CD4-positive, alpha-beta T cell treated with Interleukin-21 for 1 hour (primary cell): ENCODE measurements at regions not wholly inside any gene's neighbourhood (a gene's known extent, or its start where the extent isn't known, plus 50 kb on each side); places are given as distances from the start of the nearest gene placed in this dataset.
"Not testable (repeated sequence)": the region's sequence is repeated elsewhere in the genome, so short reads cannot be mapped to it uniquely, and the experiment has no call there.

ENCODE experiments used
- DNase-seq: peaks from one replicate; pipeline ENCODE4 v3.0.0-alpha.2; 2020

DNA sequence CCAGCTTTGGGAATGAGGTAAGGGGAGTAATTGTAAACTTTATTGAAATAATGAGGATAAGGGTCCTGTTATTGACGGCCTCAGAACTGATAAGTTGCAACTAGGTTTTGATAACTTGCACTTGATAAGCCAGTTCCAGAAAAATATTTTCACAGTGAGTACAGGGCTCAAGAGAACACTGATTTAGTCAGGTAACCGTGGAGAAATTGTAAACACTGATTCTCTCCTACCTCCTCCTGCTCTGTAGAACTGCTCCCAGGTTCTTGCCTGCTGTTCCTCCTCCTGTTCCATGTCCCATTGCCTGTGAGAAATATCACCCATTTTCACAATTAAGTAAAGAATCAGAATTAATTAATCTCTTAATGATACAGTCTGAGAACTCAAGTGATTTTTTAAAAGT lies 55.0 kb upstream of the CXXC4 start:
- no peak for DNase-seq

GRCh38 chr4:104559502-104559901 lies 64.8 kb upstream of the CXXC4 start:
- no peak for DNase-seq

DNA sequence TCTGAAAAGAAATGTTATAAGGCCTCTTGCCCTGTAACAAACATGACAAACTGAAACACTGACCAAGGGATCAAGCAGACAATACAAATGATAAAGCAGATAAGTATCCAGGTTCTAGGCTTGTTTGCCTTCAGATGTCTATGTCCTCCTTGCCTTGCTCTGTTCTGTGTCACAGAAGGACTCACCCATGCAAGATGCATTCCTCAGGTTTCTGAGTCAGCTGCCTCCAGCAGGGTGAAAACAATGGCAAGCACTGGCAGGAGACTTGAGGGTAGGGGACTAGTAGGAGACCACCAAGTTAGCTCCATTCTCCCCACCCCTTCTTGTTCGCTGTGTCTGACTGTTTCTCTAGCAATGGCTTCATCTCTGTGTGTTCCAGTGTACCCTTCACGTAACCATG lies 76.6 kb upstream of the CXXC4 start:
- no peak for DNase-seq

- DNase-seq = no peak
Observed at GRCh38 chr4:104574371-104574770, 79.7 kb upstream of the CXXC4 start.

- DNase-seq = no peak
Observed at GRCh38 chr4:104575278-104575677, 80.6 kb upstream of the CXXC4 start.

GRCh38 chr4:104577405-104577804 lies 82.7 kb upstream of the CXXC4 start:
- DNase-seq = no peak

DNA sequence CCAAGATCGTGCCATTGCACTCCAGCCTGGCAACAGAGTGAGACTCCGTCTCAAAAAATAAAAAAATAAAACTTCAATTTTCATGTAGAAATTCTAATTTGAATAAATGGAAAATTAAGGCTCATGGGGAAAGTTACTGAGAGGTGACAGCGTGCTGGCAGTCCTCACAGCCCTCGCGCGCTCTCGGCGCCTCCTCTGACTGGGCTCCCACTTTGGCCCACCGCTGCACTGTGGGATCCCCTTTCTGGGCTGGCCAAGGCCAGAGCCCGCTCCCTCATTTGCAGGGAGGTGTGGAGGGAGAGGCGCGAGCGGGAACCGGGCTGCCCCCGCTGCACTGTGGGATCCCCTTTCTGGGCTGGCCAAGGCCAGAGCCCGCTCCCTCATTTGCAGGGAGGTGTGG lies 86.8 kb upstream of the CXXC4 start:
- not testable (repeated sequence) for DNase-seq

- not testable (repeated sequence) for DNase-seq
Observed at GRCh38 chr4:104582056-104582455, 87.4 kb upstream of the CXXC4 start.

DNA sequence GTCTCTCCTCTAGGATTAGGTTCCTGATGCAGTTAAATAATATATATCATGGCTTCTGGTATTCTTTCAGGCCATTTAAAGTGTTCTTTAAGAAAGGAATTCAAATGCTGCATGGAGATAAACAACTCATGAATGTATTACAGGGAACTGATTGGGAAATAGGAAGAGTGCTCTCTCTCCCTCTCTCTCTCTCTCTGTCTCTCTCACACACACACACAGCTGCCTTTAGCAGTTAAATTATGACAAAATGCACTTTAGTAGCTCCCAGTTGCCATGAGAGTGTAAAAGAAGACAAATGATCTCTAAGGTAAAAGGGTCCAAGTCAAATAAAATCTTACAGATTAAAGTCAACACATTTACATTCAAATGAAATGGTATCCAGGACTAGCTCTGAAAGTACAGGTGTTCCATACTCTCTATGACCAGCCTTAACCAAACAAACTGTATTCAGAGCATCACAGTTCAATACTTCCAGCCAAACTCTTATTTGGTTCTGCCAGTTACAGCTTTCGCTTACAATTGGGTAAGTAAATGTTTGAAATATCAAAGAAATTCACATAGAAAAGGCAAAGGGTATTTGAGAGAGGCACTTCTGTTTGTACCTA lies 94.7 kb upstream of the CXXC4 start:
- DNase-seq = no peak

DNA sequence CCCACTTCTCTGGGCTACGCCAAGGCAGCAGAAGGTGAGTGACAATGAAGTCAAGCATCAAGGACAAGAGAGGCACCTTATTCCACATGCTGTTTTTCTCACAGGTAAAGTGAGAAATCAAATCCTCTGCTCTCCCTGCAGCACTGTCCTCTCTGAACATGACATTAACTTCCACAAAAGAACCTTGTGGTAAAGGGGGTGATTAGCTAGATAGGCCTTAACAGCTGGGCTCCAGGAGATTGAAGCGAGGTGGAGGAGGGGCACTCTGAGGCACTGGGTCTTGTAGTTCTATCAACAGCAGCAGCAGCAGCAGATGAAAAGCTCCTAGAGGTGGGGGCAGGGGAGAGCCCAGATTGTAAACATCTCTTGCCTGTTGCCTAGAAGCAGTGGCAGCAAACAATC lies 96.8 kb upstream of the CXXC4 start:
- no peak for DNase-seq

GRCh38 chr4:104592183-104592582 lies 97.5 kb upstream of the CXXC4 start:
- DNase-seq = no peak

DNA sequence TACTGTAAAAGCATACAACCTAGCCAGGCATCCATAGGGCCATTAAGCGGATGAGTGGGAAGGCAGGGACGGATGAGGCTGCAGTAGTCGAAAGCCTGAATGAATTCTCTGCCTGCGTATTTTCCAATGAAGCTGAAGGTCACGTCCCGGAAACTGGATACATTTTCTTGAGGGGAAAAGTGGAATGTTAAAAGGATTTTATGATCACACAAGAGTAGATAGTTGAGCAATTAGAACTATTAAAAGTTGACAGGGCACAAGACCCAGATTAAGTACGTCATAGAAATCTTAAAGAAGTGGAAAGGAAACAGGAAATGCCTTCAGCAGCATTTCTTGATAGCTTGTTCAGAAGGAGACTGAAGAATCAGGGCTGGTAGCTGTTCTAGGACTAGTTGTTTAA lies 98.3 kb upstream of the CXXC4 start:
- DNase-seq = no peak

GRCh38 chr4:104596189-104596588 lies 101.5 kb upstream of the CXXC4 start:
- no peak for DNase-seq

DNA sequence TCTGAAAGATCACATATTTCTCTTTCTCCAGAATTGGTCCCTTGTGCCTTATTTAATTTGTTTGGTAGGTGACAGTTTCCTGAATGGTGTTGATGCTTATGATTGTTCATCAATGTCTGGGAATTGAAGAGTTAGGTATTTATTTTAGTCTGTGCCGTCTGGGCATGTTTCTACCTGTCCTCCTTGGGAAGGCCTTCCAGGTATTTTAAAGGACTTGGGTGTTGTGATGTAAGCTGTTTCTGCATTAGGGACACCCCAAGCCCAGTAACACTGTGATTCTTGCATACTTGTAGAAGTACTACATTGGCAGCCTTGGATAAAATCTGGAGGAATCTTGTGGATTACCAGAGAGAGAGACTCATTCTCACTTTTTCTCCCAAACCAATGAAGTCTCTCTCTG lies 120.8 kb upstream of the CXXC4 start:
- DNase-seq = no peak

GRCh38 chr4:104615926-104616325 lies 121.2 kb upstream of the CXXC4 start:
- DNase-seq = no peak

GRCh38 chr4:104616401-104616820 lies 121.7 kb upstream of the CXXC4 start:
- DNase-seq = no peak

DNA sequence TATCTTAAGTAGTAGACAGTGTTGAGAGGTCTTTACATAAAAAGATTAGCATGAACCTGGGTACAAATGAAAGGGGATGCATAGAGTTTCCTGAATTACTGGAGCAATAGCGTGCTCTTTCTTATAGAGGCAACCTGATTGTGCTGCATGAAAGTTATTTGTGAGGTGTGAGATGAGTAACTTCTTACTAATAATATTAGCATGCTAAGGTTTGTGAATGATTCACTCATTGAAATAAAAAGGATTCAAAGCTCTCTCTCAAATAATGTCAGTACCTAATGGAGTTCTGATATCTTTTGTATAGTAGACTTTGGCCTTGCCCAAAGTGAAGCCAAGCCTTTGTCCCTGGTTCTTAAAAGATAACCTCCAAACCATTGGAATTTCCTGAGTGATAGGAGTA lies 131.0 kb upstream of the CXXC4 start:
- DNase-seq = no peak

- DNase-seq = no peak
Observed at GRCh38 chr4:104629601-104630000, 134.9 kb upstream of the CXXC4 start.

- DNase-seq = no peak
Observed at GRCh38 chr4:104630272-104630671, 135.6 kb upstream of the CXXC4 start.

DNA sequence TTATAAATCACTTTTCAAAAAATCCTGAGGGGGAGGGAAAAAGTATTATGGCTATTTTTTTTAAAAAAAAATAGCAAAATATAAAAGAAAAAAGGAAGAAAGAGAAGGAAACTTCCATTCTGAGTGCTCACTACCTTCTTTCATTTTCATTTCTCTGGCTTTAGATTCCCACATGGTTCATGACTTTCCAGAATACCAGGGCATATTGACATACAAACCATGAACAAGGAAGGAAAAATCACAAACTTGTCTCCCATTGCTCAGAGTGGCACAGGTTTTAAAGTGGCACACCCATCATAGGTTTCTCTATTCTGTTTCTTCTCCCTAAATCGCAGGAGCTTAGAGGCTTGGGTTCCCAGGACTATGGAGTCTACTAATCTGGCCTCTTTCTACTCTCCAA lies 136.3 kb upstream of the CXXC4 start:
- no peak for DNase-seq

- no peak for DNase-seq
Observed at GRCh38 chr4:104641418-104641817, 146.7 kb upstream of the CXXC4 start.

DNA sequence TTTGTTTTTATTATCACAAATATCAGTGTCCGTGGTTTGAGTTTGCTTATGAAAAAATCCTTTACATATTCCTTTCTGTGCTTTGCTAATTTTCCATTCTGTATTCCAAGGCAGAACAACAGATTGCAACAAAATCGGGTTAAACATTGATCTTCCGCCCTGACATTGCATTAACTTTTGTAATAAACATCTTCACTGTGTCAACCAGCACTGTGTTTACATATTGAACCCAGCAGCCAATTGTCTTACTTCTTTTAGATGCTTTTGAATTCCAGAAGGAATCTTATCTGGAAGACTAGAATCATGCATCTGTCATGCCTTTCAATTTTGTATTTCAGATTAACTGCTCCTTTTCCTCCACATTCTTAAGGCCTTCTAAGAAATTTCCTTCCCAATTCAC lies 147.8 kb upstream of the CXXC4 start:
- DNase-seq = no peak

- DNase-seq = no peak
Observed at GRCh38 chr4:104643805-104644204, 149.1 kb upstream of the CXXC4 start.

- DNase-seq = no peak
Observed at GRCh38 chr4:104649631-104650030, 154.9 kb upstream of the CXXC4 start.

GRCh38 chr4:104662269-104662668 lies 167.6 kb upstream of the CXXC4 start:
- DNase-seq = not testable (repeated sequence)

DNA sequence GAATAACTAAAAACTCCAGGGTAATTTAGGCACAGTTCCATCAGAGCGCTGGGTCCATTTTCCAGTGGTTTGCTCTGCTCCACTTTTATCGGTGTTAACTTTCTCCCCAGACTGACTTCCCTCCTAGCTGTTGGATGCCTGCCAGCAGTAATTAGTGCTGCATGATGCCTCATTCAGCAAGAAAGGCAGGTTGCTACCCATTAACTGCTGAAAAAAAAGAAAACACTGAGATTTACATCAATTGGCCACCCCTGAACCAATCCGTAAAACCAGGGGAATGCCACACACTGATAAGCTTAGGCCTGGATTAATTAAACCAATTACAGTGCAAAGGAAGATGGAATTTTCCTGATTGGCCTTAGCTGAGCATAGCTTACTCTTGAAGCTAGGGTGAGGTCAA lies 182.4 kb upstream of the CXXC4 start:
- DNase-seq = no peak
